ENCODE measurements at regions not wholly inside any gene's neighbourhood (a gene's known extent, or its start where the extent isn't known, plus 50 kb on each side); places are given as distances from the start of the nearest gene placed in this dataset.
"Not testable (repeated sequence)": the region's sequence is repeated elsewhere in the genome, so short reads cannot be mapped to it uniquely, and the experiment has no call there.

GRCh38 chr1:238364214-238364892 lies 473.6 kb upstream of the ZP4 start:
- DNase-seq (ENCODE audit: low spot score) = no peak

GRCh38 chr1:238360474-238360873 lies 469.8 kb upstream of the ZP4 start:
- DNase-seq (ENCODE audit: low spot score) = no peak

- DNase-seq (ENCODE audit: low spot score) = no peak
Observed at GRCh38 chr1:238350471-238350870, 459.7 kb upstream of the ZP4 start.

- DNase-seq (ENCODE audit: low spot score) = no peak
Observed at GRCh38 chr1:238346340-238346739, 455.6 kb upstream of the ZP4 start.

GRCh38 chr1:238345837-238346236 lies 455.1 kb upstream of the ZP4 start:
- no peak for DNase-seq (ENCODE audit: low spot score)

GRCh38 chr1:238343852-238344251 lies 453.1 kb upstream of the ZP4 start:
- DNase-seq (ENCODE audit: low spot score) = no peak

- DNase-seq (ENCODE audit: low spot score) = no peak
Observed at GRCh38 chr1:238341395-238341794, 450.7 kb upstream of the ZP4 start.

GRCh38 chr1:238340989-238341388 lies 450.3 kb upstream of the ZP4 start:
- DNase-seq (ENCODE audit: low spot score) = no peak

GRCh38 chr1:238336531-238336930 lies 445.8 kb upstream of the ZP4 start:
- no peak for DNase-seq (ENCODE audit: low spot score)

GRCh38 chr1:238334170-238334569 lies 443.4 kb upstream of the ZP4 start:
- no peak for DNase-seq (ENCODE audit: low spot score)

- DNase-seq (ENCODE audit: low spot score) = no peak
Observed at GRCh38 chr1:238331557-238331956, 440.8 kb upstream of the ZP4 start.

GRCh38 chr1:238329671-238330070 lies 438.9 kb upstream of the ZP4 start:
- no peak for DNase-seq (ENCODE audit: low spot score)

- DNase-seq (ENCODE audit: low spot score) = not testable (repeated sequence)
Observed at GRCh38 chr1:238327033-238327432, 436.3 kb upstream of the ZP4 start.

- DNase-seq (ENCODE audit: low spot score) = not testable (repeated sequence)
Observed at GRCh38 chr1:238326479-238326878, 435.8 kb upstream of the ZP4 start.

- no peak for DNase-seq (ENCODE audit: low spot score)
Observed at GRCh38 chr1:238324211-238324864, 433.6 kb upstream of the ZP4 start.

- no peak for DNase-seq (ENCODE audit: low spot score)
Observed at GRCh38 chr1:238323490-238323889, 432.8 kb upstream of the ZP4 start.

GRCh38 chr1:238319957-238320356 lies 429.2 kb upstream of the ZP4 start:
- DNase-seq (ENCODE audit: low spot score) = no peak

GRCh38 chr1:238318294-238319110 lies 427.8 kb upstream of the ZP4 start:
- DNase-seq (ENCODE audit: low spot score) = no peak

- DNase-seq (ENCODE audit: low spot score) = no peak
Observed at GRCh38 chr1:238312969-238313368, 422.2 kb upstream of the ZP4 start.

GRCh38 chr1:238306411-238306810 lies 415.7 kb upstream of the ZP4 start:
- no peak for DNase-seq (ENCODE audit: low spot score)

GRCh38 chr1:238302646-238303045 lies 411.9 kb upstream of the ZP4 start:
- no peak for DNase-seq (ENCODE audit: low spot score)

- DNase-seq (ENCODE audit: low spot score) = no peak
Observed at GRCh38 chr1:238296371-238296770, 405.6 kb upstream of the ZP4 start.

- no peak for DNase-seq (ENCODE audit: low spot score)
Observed at GRCh38 chr1:238293075-238293474, 402.4 kb upstream of the ZP4 start.

Data from LoVo (cell line).